ENCODE measurements at regions not wholly inside any gene's neighbourhood (a gene's known extent, or its start where the extent isn't known, plus 50 kb on each side); places are given as distances from the start of the nearest gene placed in this dataset.

DNA sequence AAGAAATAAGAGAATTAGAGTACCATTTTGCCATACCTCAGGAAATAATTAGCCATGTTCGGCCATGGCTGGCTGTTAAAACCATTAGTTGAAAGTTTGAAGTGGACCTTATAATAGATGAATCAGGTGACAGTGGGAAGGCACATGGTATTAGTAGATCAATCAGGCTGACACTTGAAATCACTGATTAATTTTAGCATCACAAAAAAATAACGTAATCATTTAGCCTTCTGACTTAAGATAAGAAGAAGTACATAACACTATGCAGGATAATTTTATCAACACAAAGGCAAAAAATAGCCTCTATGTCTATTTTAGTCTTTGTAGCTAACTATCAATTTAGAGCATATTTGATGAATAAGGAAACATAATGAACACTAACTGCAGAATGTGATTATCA is 615.5 kb downstream of the PCDH17 start:
- TF ChIP-seq JUNB (IDR thresholded peaks at IDR 0.05; ENCODE audit: unreplicated experiment) (no peak), ETS1 (IDR thresholded peaks at IDR 0.05) (no peak), CREB1 (CRISPR knock-in tag; IDR thresholded peaks at IDR 0.05; ENCODE audit: low read depth) (no peak), POLR2AphosphoS5 (IDR thresholded peaks at IDR 0.05; ENCODE audit: low read depth) (no peak), EZH2 (IDR thresholded peaks at IDR 0.05; ENCODE audit: low read depth, unreplicated experiment) (no peak), ZNF114 (CRISPR knock-in tag; IDR thresholded peaks at IDR 0.05) (no peak), EZH2phosphoT487 (IDR thresholded peaks at IDR 0.05; ENCODE audit: unreplicated experiment) (no peak)
- TF ChIP-seq, protein P1, sequence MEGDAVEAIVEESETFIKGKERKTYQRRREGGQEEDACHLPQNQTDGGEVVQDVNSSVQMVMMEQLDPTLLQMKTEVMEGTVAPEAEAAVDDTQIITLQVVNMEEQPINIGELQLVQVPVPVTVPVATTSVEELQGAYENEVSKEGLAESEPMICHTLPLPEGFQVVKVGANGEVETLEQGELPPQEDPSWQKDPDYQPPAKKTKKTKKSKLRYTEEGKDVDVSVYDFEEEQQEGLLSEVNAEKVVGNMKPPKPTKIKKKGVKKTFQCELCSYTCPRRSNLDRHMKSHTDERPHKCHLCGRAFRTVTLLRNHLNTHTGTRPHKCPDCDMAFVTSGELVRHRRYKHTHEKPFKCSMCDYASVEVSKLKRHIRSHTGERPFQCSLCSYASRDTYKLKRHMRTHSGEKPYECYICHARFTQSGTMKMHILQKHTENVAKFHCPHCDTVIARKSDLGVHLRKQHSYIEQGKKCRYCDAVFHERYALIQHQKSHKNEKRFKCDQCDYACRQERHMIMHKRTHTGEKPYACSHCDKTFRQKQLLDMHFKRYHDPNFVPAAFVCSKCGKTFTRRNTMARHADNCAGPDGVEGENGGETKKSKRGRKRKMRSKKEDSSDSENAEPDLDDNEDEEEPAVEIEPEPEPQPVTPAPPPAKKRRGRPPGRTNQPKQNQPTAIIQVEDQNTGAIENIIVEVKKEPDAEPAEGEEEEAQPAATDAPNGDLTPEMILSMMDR (conservative IDR thresholded peaks at IDR 0.05; ENCODE audit: low read depth in 2 of 2): no peak
- TF ChIP-seq, protein P2, sequence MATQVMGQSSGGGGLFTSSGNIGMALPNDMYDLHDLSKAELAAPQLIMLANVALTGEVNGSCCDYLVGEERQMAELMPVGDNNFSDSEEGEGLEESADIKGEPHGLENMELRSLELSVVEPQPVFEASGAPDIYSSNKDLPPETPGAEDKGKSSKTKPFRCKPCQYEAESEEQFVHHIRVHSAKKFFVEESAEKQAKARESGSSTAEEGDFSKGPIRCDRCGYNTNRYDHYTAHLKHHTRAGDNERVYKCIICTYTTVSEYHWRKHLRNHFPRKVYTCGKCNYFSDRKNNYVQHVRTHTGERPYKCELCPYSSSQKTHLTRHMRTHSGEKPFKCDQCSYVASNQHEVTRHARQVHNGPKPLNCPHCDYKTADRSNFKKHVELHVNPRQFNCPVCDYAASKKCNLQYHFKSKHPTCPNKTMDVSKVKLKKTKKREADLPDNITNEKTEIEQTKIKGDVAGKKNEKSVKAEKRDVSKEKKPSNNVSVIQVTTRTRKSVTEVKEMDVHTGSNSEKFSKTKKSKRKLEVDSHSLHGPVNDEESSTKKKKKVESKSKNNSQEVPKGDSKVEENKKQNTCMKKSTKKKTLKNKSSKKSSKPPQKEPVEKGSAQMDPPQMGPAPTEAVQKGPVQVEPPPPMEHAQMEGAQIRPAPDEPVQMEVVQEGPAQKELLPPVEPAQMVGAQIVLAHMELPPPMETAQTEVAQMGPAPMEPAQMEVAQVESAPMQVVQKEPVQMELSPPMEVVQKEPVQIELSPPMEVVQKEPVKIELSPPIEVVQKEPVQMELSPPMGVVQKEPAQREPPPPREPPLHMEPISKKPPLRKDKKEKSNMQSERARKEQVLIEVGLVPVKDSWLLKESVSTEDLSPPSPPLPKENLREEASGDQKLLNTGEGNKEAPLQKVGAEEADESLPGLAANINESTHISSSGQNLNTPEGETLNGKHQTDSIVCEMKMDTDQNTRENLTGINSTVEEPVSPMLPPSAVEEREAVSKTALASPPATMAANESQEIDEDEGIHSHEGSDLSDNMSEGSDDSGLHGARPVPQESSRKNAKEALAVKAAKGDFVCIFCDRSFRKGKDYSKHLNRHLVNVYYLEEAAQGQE (IDR thresholded peaks at IDR 0.05; ENCODE audit: unreplicated experiment): no peak

Data from GM23338 (cell line).